ENCODE measurements at regions not wholly inside any gene's neighbourhood (a gene's known extent, or its start where the extent isn't known, plus 50 kb on each side); places are given as distances from the start of the nearest gene placed in this dataset.

- no peak overlapping the region for H3K27ac ChIP-seq
- TF ChIP-seq, protein P1, sequence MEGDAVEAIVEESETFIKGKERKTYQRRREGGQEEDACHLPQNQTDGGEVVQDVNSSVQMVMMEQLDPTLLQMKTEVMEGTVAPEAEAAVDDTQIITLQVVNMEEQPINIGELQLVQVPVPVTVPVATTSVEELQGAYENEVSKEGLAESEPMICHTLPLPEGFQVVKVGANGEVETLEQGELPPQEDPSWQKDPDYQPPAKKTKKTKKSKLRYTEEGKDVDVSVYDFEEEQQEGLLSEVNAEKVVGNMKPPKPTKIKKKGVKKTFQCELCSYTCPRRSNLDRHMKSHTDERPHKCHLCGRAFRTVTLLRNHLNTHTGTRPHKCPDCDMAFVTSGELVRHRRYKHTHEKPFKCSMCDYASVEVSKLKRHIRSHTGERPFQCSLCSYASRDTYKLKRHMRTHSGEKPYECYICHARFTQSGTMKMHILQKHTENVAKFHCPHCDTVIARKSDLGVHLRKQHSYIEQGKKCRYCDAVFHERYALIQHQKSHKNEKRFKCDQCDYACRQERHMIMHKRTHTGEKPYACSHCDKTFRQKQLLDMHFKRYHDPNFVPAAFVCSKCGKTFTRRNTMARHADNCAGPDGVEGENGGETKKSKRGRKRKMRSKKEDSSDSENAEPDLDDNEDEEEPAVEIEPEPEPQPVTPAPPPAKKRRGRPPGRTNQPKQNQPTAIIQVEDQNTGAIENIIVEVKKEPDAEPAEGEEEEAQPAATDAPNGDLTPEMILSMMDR (conservative IDR thresholded peaks at IDR 0.05) = no peak
- no peak for TF ChIP-seq ZFX (IDR thresholded peaks at IDR 0.05)
Measured at GRCh38 chr3:107077391-107077790, 299.8 kb upstream of the CCDC54 start.

GRCh38 chr3:107082527-107082926 is 294.7 kb upstream of the CCDC54 start:
- no peak for TF ChIP-seq ZFX (IDR thresholded peaks at IDR 0.05)
- TF ChIP-seq, protein P1 (conservative IDR thresholded peaks at IDR 0.05) = no peak
- no peak overlapping the region for H3K27ac ChIP-seq

GRCh38 chr3:107085261-107085660 is 292.0 kb upstream of the CCDC54 start:
- no peak overlapping the region for H3K27ac ChIP-seq
- TF ChIP-seq, protein P1 (conservative IDR thresholded peaks at IDR 0.05) = no peak
- no peak for TF ChIP-seq ZFX (IDR thresholded peaks at IDR 0.05)

DNA sequence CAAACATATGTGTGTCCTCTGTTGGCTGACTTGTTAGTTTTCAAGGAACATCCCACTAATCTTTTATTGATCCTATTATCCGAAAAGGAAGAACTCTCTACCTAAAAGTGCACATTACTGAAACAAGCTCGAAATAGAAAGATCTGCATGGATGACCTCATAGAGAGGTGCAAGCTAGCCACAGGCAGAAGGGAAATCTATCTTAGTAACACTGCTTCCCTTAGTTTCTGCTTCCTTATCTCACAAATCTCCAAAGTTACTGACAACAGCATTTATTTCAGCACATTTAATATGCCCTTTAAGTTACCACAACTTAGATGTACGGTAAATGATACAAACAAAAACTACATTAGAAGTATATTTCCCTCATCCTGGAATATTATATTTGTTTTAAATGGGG is 285.1 kb upstream of the CCDC54 start:
- TF ChIP-seq, protein P1 (conservative IDR thresholded peaks at IDR 0.05) = no peak
- TF ChIP-seq ZFX (IDR thresholded peaks at IDR 0.05) = no peak
- no peak overlapping the region for H3K27ac ChIP-seq

DNA sequence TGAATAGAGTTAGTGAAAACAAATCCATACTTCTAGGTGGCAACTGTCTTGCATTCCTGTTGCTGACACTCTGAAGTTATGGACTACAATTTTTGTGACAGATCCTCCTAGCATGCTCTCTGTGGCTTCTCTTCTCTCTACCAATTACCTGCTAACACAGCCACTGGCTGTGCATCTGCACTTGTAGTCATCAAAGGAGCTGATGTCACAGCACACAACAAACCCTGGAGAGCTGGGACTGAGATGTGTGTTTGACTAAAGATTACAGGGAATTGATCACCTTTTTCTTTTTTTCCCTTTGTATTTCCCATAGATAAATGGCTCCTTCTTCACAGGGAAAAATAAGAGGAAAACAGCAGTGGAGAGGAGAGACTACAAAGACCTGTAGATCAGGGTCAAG is 278.4 kb upstream of the CCDC54 start:
- TF ChIP-seq, protein P1 (conservative IDR thresholded peaks at IDR 0.05) = no peak
- no peak for TF ChIP-seq ZFX (IDR thresholded peaks at IDR 0.05)
- H3K27ac ChIP-seq = no peak overlapping the region

GRCh38 chr3:107100137-107100536 is 277.1 kb upstream of the CCDC54 start:
- no peak for TF ChIP-seq ZFX (IDR thresholded peaks at IDR 0.05)
- no peak overlapping the region for H3K27ac ChIP-seq

- no peak overlapping the region for H3K27ac ChIP-seq
- TF ChIP-seq, protein P1 (conservative IDR thresholded peaks at IDR 0.05) = no peak
- TF ChIP-seq ZFX (IDR thresholded peaks at IDR 0.05) = no peak
Measured at GRCh38 chr3:107100573-107100972, 276.7 kb upstream of the CCDC54 start.

- TF ChIP-seq, protein P1 (conservative IDR thresholded peaks at IDR 0.05) = no peak
- no peak for TF ChIP-seq ZFX (IDR thresholded peaks at IDR 0.05)
- H3K27ac ChIP-seq = no peak overlapping the region
Measured at GRCh38 chr3:107103786-107104185, 273.5 kb upstream of the CCDC54 start.
